Stomach (tissue), 4 donors: ENCODE measurements at regions not wholly inside any gene's neighbourhood (a gene's known extent, or its start where the extent isn't known, plus 50 kb on each side); places are given as distances from the start of the nearest gene placed in this dataset.

Source experiments
- CTCF ChIP-seq, 7 experiments: fragments of 450-650 bp in 4 of 7; fragments of 200-600 bp in 3 of 7; sonication (generic) in 3 of 7; IDR thresholded peaks; one replicate each; pipeline ENCODE4 v1.5.1; 2016 to 2019; ENCODE audit warnings: antibody characterized with exemption in 7 of 7, control low read depth in 2 of 7, mild to moderate bottlenecking in 1 of 7
- EP300 ChIP-seq: sonication (generic); formaldehyde crosslinking; IDR thresholded peaks from one replicate; pipeline ENCODE4 v1.6.1; 2017; ENCODE audit warnings: antibody characterized with exemption
- POLR2A ChIP-seq, 4 donors: fragments of 450-650 bp; IDR thresholded peaks; one replicate each; pipeline ENCODE4 v1.6.1; 2016; ENCODE audit warnings: antibody characterized with exemption in 4 of 4, control low read depth in 2 of 4, mild to moderate bottlenecking in 1 of 4, moderate library complexity in 1 of 4

- TF ChIP-seq CTCF (IDR thresholded peaks at IDR 0.05), result no peak
- TF ChIP-seq EP300, result no peak
- TF ChIP-seq POLR2A (IDR thresholded peaks at IDR 0.05), result no peak
Measured at GRCh38 chr14:88075269-88075981, 70.5 kb downstream of the GPR65 start.
